GM23248 (cell line): ENCODE measurements at regions not wholly inside any gene's neighbourhood (a gene's known extent, or its start where the extent isn't known, plus 50 kb on each side); places are given as distances from the start of the nearest gene placed in this dataset.

Source experiments
- DNase-seq: peaks from one replicate; pipeline ENCODE4 v3.0.0-alpha.2; 2015
- H2AFZ ChIP-seq: fragments of 200-600 bp; sonication (generic); 2 replicates; pipeline ENCODE4 v1.6.1; 2016; ENCODE audit warnings: antibody characterized with exemption
- H3F3A ChIP-seq: fragments of 200-600 bp; sonication (generic); 2 replicates; pipeline ENCODE4 v1.6.1; 2016; ENCODE audit warnings: mild to moderate bottlenecking, antibody characterized with exemption, mixed run types; ENCODE audit not compliant: insufficient read depth
- H3K27ac ChIP-seq: fragments of 200-600 bp; sonication (generic); 2 replicates; pipeline ENCODE4 v1.5.1; 2016; ENCODE audit warnings: mild to moderate bottlenecking
- H3K27me3 ChIP-seq: fragments of 200-600 bp; sonication (generic); replicated peaks from 2 replicates; pipeline ENCODE4 v1.6.1; 2016; ENCODE audit warnings: mild to moderate bottlenecking; ENCODE audit not compliant: insufficient read depth
- H3K36me3 ChIP-seq: fragments of 200-600 bp; sonication (generic); 2 replicates; pipeline ENCODE4 v1.6.1; 2016; ENCODE audit warnings: low read depth, mild to moderate bottlenecking
- H3K4me1 ChIP-seq: fragments of 200-600 bp; sonication (generic); 2 replicates; pipeline ENCODE4 v1.6.1; 2016; ENCODE audit warnings: mild to moderate bottlenecking; ENCODE audit not compliant: insufficient read depth
- H3K4me2 ChIP-seq: fragments of 200-600 bp; sonication (generic); one replicate; pipeline ENCODE4 v1.6.1; 2016; ENCODE audit warnings: mild to moderate bottlenecking; ENCODE audit not compliant: unreplicated experiment
- H3K4me3 ChIP-seq: fragments of 200-600 bp; sonication (generic); 2 replicates; pipeline ENCODE4 v1.5.1; 2016; ENCODE audit warnings: mild to moderate bottlenecking
- H3K79me2 ChIP-seq: fragments of 200-600 bp; sonication (generic); 2 replicates; pipeline ENCODE4 v1.6.1; 2016; ENCODE audit warnings: mild to moderate bottlenecking; ENCODE audit not compliant: insufficient read depth
- H3K9ac ChIP-seq: fragments of 200-600 bp; sonication (generic); 2 replicates; pipeline ENCODE4 v1.6.1; 2016; ENCODE audit warnings: mild to moderate bottlenecking
- H3K9me2 ChIP-seq: fragments of 200-600 bp; sonication (generic); 2 replicates; pipeline ENCODE4 v1.6.1; 2016; ENCODE audit warnings: mixed run types, mild to moderate bottlenecking, moderate library complexity; ENCODE audit not compliant: insufficient read depth
- H3K9me3 ChIP-seq: fragments of 200-600 bp; sonication (generic); one replicate; pipeline ENCODE4 v1.6.1; 2017; ENCODE audit warnings: low read depth
- H4K20me1 ChIP-seq: fragments of 200-600 bp; sonication (generic); 2 replicates; pipeline ENCODE4 v1.6.0; 2016; ENCODE audit not compliant: insufficient read depth
- EZH2 ChIP-seq: fragments of 200-600 bp; sonication (generic); IDR thresholded peaks from 2 replicates; pipeline ENCODE4 v1.6.1; 2018; ENCODE audit warnings: antibody characterized with exemption, mild to moderate bottlenecking; ENCODE audit not compliant: insufficient read depth, poor library complexity, severe bottlenecking
- EZH2phosphoT487 ChIP-seq: fragments of 200-600 bp; sonication (generic); IDR thresholded peaks from 2 replicates; pipeline ENCODE4 v1.6.1; 2018; ENCODE audit warnings: antibody characterized with exemption, moderate library complexity, mild to moderate bottlenecking, low read depth; ENCODE audit not compliant: insufficient read depth
- WGBS, 2 experiments: methylation state at CpG; one replicate each; pipeline ENCODE4 v1.1.6; 2015 to 2017; ENCODE audit warnings: low lambda C conversion rate in 2 of 2, low coverage in 1 of 2; ENCODE audit errors: missing lambda C conversion rate in 2 of 2; 5-methylcytosine and 5-hydroxymethylcytosine counted together
- in situ Hi-C: fragments of 300-500 bp; cut with MboI; formaldehyde crosslinking; loops from 2 replicates; pipeline ENCODE4 v1.15.0; 2020

DNA sequence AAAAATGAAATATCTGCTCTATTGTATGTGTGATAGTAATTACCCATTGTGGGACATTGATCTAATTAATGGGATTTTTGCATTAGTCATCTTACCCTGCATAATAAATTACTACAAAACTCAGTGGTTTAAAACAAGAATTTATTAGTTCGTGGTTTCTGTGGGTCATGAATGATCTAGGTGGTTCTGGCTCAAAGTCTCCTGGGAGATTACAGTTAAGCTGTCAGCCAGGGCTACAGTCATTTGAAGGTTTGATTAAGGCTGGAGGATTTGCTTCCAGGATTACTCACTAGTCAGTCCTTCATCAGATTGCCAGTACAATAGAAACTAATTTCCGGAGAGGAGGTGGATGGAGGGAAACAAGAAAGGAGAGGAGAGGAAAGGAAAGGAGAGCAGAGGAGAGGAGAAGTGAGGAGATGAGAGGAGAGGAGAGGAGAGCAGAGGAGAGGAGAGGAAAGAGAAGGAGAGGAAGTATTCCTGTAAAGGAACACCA lies 60.4 kb upstream of the TNFSF4 start:
- Histone ChIP-seq H4K20me1 (no peaks in the 10 kb centered on the region), H3F3A (peaks cover 49% of the 10 kb centered on the region), H3K27ac (peak overlapping the region; percentile 19), H3K27me3 (no peaks in the 10 kb centered on the region), H3K79me2 (no peaks in the 10 kb centered on the region), H3K9me2 (no peaks in the 10 kb centered on the region), H3K4me2 (peak overlapping the region; percentile 30), H3K9me3 (no peaks in the 10 kb centered on the region), H3K4me1 (peaks cover 51% of the 10 kb centered on the region), H3K36me3 (no peaks in the 10 kb centered on the region), H3K9ac (no peak overlapping the region), H3K4me3 (no peak overlapping the region), H2AFZ (no peak overlapping the region)
- TF ChIP-seq EZH2 (no peak), EZH2phosphoT487 (peak; percentile 93; the same call in 1 of the 2 replicates)
- WGBS, 2 experiments, result 0 to 3% methylated on average over 2 of the region's 2 CpGs
- DNase-seq, result peak; percentile 86
- in situ Hi-C loops, result no loop called here

DNA sequence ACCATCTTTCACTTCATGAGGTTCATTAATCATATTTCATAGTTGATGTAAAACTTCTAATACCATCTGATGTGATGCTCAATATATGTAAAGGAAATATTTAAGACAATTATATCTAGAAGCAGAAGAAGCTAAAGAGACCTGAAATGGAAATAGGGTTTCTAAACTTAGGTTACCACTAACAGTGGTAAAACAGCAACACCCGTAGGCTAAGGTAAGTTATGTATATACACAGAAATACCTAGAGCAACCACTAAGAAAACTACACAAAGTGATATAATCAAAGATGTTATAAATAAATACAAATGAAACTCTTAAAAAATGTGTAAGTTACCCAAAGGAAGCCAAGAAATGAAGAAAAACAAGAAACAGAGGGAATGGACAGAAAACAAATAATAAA lies 61.1 kb upstream of the TNFSF4 start:
- no peak for DNase-seq
- no peaks in the 10 kb centered on the region for H3K27me3 ChIP-seq
- H3K9ac ChIP-seq, result no peak overlapping the region
- no peaks in the 10 kb centered on the region for H4K20me1 ChIP-seq
- H3K4me2 ChIP-seq, result peak overlapping the region; percentile 30
- in situ Hi-C loops, result no loop called here
- no peak overlapping the region for H3K4me3 ChIP-seq
- H2AFZ ChIP-seq, result no peak overlapping the region
- TF ChIP-seq EZH2, result no peak
- no peaks in the 10 kb centered on the region for H3K36me3 ChIP-seq
- no peak overlapping the region for H3K27ac ChIP-seq
- 96 to 97% methylated on average over 1 of the region's 1 CpG for WGBS, 2 experiments
- no peaks in the 10 kb centered on the region for H3K9me2 ChIP-seq
- peaks cover 49% of the 10 kb centered on the region for H3F3A ChIP-seq
- peaks cover 51% of the 10 kb centered on the region for H3K4me1 ChIP-seq
- no peaks in the 10 kb centered on the region for H3K79me2 ChIP-seq
- H3K9me3 ChIP-seq, result no peaks in the 10 kb centered on the region

DNA sequence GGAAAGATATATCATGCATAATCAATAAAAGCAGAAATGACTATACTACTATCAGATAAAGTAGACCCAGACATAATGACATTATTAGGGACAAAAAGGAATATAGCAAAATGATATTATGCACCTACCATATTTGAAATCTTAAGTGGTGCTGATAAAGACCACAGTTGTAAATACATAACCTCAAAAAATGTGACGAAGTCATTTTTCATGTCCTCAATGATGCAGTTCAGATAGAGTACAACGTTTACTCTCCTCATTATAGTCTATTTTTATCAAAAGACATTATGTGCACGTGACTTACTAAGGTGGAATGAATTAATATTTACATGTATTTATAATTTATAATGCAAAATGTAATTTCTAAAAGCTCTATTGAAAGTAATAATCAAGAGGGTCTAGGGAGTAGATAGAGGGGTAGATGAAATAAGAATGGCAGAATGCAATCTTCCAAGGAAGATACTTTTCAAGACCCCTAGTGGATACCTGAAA lies 61.7 kb upstream of the TNFSF4 start:
- WGBS, 2 experiments, result 73 to 76% methylated on average over 3 of the region's 3 CpGs
- in situ Hi-C loops, result no loop called here
- peak overlapping the region; percentile 73; the same call in 1 of the 2 replicates for H3K27ac ChIP-seq

GRCh38 chr1:173269490-173270230 lies 62.5 kb upstream of the TNFSF4 start:
- DNase-seq, result peak; percentile 89
- in situ Hi-C loops, result no loop called here
- Histone ChIP-seq H3K4me1 (peaks cover 51% of the 10 kb centered on the region), H3K36me3 (no peaks in the 10 kb centered on the region), H3K79me2 (no peaks in the 10 kb centered on the region), H3F3A (peaks cover 49% of the 10 kb centered on the region), H3K4me3 (peak overlapping the region; percentile 26; the same call in 1 of the 2 replicates), H3K9ac (peak overlapping the region; percentile 41), H3K9me2 (no peaks in the 10 kb centered on the region), H4K20me1 (no peaks in the 10 kb centered on the region), H3K27ac (peak overlapping the region; percentile 73), H2AFZ (no peak overlapping the region), H3K9me3 (no peaks in the 10 kb centered on the region), H3K27me3 (no peaks in the 10 kb centered on the region), H3K4me2 (peak overlapping the region; percentile 73)
- WGBS, 2 experiments, result 0% methylated on average over 2 of the region's 2 CpGs
- TF ChIP-seq EZH2, result no peak
- 0 out of 2 replicates have a peak, but pooled peaks have one; percentile 65 for TF ChIP-seq EZH2phosphoT487

More for the DNA sequence above, 61.7 kb upstream of the TNFSF4 start:
- Histone ChIP-seq H3K79me2 (no peaks in the 10 kb centered on the region), H3K4me3 (no peak overlapping the region), H2AFZ (no peak overlapping the region), H3K36me3 (no peaks in the 10 kb centered on the region), H3K4me1 (peaks cover 51% of the 10 kb centered on the region), H3K27me3 (no peaks in the 10 kb centered on the region), H4K20me1 (no peaks in the 10 kb centered on the region), H3K9ac (no peak overlapping the region), H3K9me3 (no peaks in the 10 kb centered on the region), H3K9me2 (no peaks in the 10 kb centered on the region), H3F3A (peaks cover 49% of the 10 kb centered on the region), H3K4me2 (peak overlapping the region; percentile 73)
- TF ChIP-seq EZH2 (no peak), EZH2phosphoT487 (no peak)
- DNase-seq, result no peak
